Liver (tissue), 8 donors: ENCODE measurements at regions not wholly inside any gene's neighbourhood (a gene's known extent, or its start where the extent isn't known, plus 50 kb on each side); places are given as distances from the start of the nearest gene placed in this dataset.

Experiments used
- DNase-seq: peaks from one replicate; pipeline ENCODE4 v3.0.0-alpha.2; 2017; ENCODE audit warnings: low spot score
- H3K27ac ChIP-seq, 2 donors: one replicate each; pipeline ENCODE4 v1.7.0; 2013; ENCODE audit warnings: inconsistent platforms in 2 of 2, low read length in 2 of 2, control low read depth in 1 of 2, low read depth in 1 of 2, mild to moderate bottlenecking in 1 of 2
- H3K27me3 ChIP-seq, 4 donors: one replicate each; pipeline versions ENCODE4 v1.6.1 to v1.7.0; 2013; ENCODE audit warnings: low read length in 3 of 4, inconsistent platforms in 1 of 4, mild to moderate bottlenecking in 1 of 4, moderate library complexity in 1 of 4; ENCODE audit not compliant: control insufficient read depth in 4 of 4, insufficient read depth in 4 of 4
- H3K36me3 ChIP-seq, 4 donors: one replicate each; pipeline versions ENCODE4 v1.6.1 to v1.7.0; 2013; ENCODE audit warnings: low read length in 3 of 4, mild to moderate bottlenecking in 3 of 4, low read depth in 1 of 4, moderate library complexity in 1 of 4; ENCODE audit not compliant: control insufficient read depth in 4 of 4, insufficient read depth in 3 of 4
- H3K4me1 ChIP-seq, 4 donors: one replicate each; pipeline versions ENCODE4 v1.6.1 to v1.7.0; 2013; ENCODE audit warnings: low read length in 3 of 4, mild to moderate bottlenecking in 3 of 4, moderate library complexity in 1 of 4; ENCODE audit not compliant: control insufficient read depth in 4 of 4, insufficient read depth in 4 of 4
- H3K4me3 ChIP-seq, 3 donors: one replicate each; pipeline versions ENCODE4 v1.6.1 to v1.7.0; 2013; ENCODE audit warnings: low read length in 3 of 3, control low read depth in 1 of 3, low read depth in 1 of 3, mild to moderate bottlenecking in 1 of 3
- H3K9ac ChIP-seq, 2 donors: one replicate each; pipeline ENCODE4 v1.7.0; 2013; ENCODE audit warnings: low read length in 2 of 2, mild to moderate bottlenecking in 2 of 2, moderate library complexity in 2 of 2, control low read depth in 1 of 2, low read depth in 1 of 2
- H3K9me3 ChIP-seq, 4 donors: one replicate each; pipeline versions ENCODE4 v1.6.1 to v1.7.0; 2013; ENCODE audit warnings: low read length in 3 of 4; ENCODE audit not compliant: control insufficient read depth in 4 of 4
- CTCF ChIP-seq: fragments of 150-350 bp; IDR thresholded peaks from 2 replicates; pipeline ENCODE4 v1.5.1; 2017; ENCODE audit warnings: improper control_type of control experiment, low read depth, low read length; ENCODE audit not compliant: missing input control
- EGR1 ChIP-seq, 2 donors: IDR thresholded peaks; 2 replicates each; pipeline ENCODE4 v1.6.1; 2016 to 2018; ENCODE audit warnings: antibody characterized with exemption in 2 of 2, low read depth in 2 of 2
- FOXA2 ChIP-seq: IDR thresholded peaks from 2 replicates; pipeline ENCODE4 v1.6.1; 2016; ENCODE audit warnings: antibody characterized with exemption
- GABPA ChIP-seq, 2 donors: IDR thresholded peaks in 1 of 2; conservative IDR thresholded peaks in 1 of 2; 2 replicates each; pipeline ENCODE4 v1.6.1; 2016; ENCODE audit warnings: antibody characterized with exemption in 2 of 2, mild to moderate bottlenecking in 1 of 2, moderate library complexity in 1 of 2
- HNF4A ChIP-seq, 2 donors: conservative IDR thresholded peaks; 2 replicates each; pipeline ENCODE4 v1.6.1; 2016; ENCODE audit warnings: antibody characterized with exemption in 2 of 2, mild to moderate bottlenecking in 2 of 2
- HNF4G ChIP-seq: IDR thresholded peaks from 2 replicates; pipeline ENCODE4 v1.6.1; 2016; ENCODE audit warnings: antibody characterized with exemption
- JUND ChIP-seq, 2 donors: IDR thresholded peaks; 2 replicates each; pipeline ENCODE4 v1.6.1; 2016; ENCODE audit warnings: antibody characterized with exemption in 2 of 2
- NR2F2 ChIP-seq: IDR thresholded peaks from 2 replicates; pipeline ENCODE4 v1.6.1; 2016; ENCODE audit warnings: antibody characterized with exemption
- RAD21 ChIP-seq, 2 donors: IDR thresholded peaks; 2 replicates each; pipeline ENCODE4 v1.6.1; 2016; ENCODE audit warnings: antibody characterized with exemption in 2 of 2, mild to moderate bottlenecking in 2 of 2
- RXRA ChIP-seq, 2 donors: IDR thresholded peaks; 2 replicates each; pipeline ENCODE4 v1.6.1; 2017 to 2018; ENCODE audit warnings: antibody characterized with exemption in 2 of 2, mild to moderate bottlenecking in 1 of 2
- SP1 ChIP-seq: IDR thresholded peaks from 2 replicates; pipeline ENCODE4 v1.6.1; 2018; ENCODE audit warnings: antibody characterized with exemption, mild to moderate bottlenecking
- TAF1 ChIP-seq: conservative IDR thresholded peaks from 2 replicates; pipeline ENCODE4 v1.6.1; 2016; ENCODE audit warnings: antibody characterized with exemption, mild to moderate bottlenecking
- YY1 ChIP-seq: IDR thresholded peaks from 2 replicates; pipeline ENCODE4 v1.6.1; 2016; ENCODE audit warnings: antibody characterized with exemption, mild to moderate bottlenecking
- WGBS: extraction: QIAGEN DNeasy Blood & Tissue Kit; methylation state at CpG from one replicate; pipeline ENCODE4 v1.1.7; 2013; 5-methylcytosine and 5-hydroxymethylcytosine counted together
- TF ChIP-seq, protein P1 (sequence below): IDR thresholded peaks from 2 replicates; pipeline ENCODE4 v1.6.1; 2016; ENCODE audit warnings: antibody characterized with exemption, mild to moderate bottlenecking
- TF ChIP-seq, protein P2 (sequence below): IDR thresholded peaks from 2 replicates; pipeline ENCODE4 v1.6.1; 2016; ENCODE audit warnings: antibody characterized with exemption
- TF ChIP-seq, protein P3 (sequence below): IDR thresholded peaks from 2 replicates; pipeline ENCODE4 v1.6.1; 2016; ENCODE audit warnings: antibody characterized with exemption
- TF ChIP-seq, protein P4 (sequence below): IDR thresholded peaks from 2 replicates; pipeline ENCODE4 v1.6.1; 2016; ENCODE audit warnings: antibody characterized with exemption
- donor health status: healthy.
- donor health status: healthy.
- donor health status: healthy.
- donor health status: healthy.
- donor health status: healthy.

GRCh38 chr12:76255692-76256091 lies 92.5 kb downstream of the BBS10 start:
- H3K36me3 ChIP-seq: no peaks in the 10 kb centered on the region
- no peak overlapping the region for H3K4me3 ChIP-seq
- TF ChIP-seq GABPA (IDR thresholded peaks at IDR 0.05 in 1 of 2, conservative IDR thresholded peaks at IDR 0.05 in 1 of 2): no peak
- TF ChIP-seq, protein P1, sequence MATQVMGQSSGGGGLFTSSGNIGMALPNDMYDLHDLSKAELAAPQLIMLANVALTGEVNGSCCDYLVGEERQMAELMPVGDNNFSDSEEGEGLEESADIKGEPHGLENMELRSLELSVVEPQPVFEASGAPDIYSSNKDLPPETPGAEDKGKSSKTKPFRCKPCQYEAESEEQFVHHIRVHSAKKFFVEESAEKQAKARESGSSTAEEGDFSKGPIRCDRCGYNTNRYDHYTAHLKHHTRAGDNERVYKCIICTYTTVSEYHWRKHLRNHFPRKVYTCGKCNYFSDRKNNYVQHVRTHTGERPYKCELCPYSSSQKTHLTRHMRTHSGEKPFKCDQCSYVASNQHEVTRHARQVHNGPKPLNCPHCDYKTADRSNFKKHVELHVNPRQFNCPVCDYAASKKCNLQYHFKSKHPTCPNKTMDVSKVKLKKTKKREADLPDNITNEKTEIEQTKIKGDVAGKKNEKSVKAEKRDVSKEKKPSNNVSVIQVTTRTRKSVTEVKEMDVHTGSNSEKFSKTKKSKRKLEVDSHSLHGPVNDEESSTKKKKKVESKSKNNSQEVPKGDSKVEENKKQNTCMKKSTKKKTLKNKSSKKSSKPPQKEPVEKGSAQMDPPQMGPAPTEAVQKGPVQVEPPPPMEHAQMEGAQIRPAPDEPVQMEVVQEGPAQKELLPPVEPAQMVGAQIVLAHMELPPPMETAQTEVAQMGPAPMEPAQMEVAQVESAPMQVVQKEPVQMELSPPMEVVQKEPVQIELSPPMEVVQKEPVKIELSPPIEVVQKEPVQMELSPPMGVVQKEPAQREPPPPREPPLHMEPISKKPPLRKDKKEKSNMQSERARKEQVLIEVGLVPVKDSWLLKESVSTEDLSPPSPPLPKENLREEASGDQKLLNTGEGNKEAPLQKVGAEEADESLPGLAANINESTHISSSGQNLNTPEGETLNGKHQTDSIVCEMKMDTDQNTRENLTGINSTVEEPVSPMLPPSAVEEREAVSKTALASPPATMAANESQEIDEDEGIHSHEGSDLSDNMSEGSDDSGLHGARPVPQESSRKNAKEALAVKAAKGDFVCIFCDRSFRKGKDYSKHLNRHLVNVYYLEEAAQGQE: no peak
- no peak for TF ChIP-seq EGR1 (IDR thresholded peaks at IDR 0.05; ENCODE audit: low read depth in 2 of 2)
- no peak for TF ChIP-seq SP1
- TF ChIP-seq TAF1: no peak
- TF ChIP-seq HNF4A (conservative IDR thresholded peaks at IDR 0.05): no peak
- TF ChIP-seq, protein P2, sequence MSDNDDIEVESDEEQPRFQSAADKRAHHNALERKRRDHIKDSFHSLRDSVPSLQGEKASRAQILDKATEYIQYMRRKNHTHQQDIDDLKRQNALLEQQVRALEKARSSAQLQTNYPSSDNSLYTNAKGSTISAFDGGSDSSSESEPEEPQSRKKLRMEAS: no peak
- TF ChIP-seq JUND (IDR thresholded peaks at IDR 0.05): no peak
- TF ChIP-seq HNF4G: no peak
- no peak for TF ChIP-seq NR2F2
- TF ChIP-seq CTCF: no peak
- no peak for TF ChIP-seq YY1
- no peak for TF ChIP-seq FOXA2
- TF ChIP-seq, protein P3, sequence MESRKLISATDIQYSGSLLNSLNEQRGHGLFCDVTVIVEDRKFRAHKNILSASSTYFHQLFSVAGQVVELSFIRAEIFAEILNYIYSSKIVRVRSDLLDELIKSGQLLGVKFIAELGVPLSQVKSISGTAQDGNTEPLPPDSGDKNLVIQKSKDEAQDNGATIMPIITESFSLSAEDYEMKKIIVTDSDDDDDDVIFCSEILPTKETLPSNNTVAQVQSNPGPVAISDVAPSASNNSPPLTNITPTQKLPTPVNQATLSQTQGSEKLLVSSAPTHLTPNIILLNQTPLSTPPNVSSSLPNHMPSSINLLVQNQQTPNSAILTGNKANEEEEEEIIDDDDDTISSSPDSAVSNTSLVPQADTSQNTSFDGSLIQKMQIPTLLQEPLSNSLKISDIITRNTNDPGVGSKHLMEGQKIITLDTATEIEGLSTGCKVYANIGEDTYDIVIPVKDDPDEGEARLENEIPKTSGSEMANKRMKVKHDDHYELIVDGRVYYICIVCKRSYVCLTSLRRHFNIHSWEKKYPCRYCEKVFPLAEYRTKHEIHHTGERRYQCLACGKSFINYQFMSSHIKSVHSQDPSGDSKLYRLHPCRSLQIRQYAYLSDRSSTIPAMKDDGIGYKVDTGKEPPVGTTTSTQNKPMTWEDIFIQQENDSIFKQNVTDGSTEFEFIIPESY: no peak
- no peak for TF ChIP-seq RXRA (IDR thresholded peaks at IDR 0.05)
- no peak for TF ChIP-seq RAD21 (IDR thresholded peaks at IDR 0.05)
- TF ChIP-seq, protein P4, sequence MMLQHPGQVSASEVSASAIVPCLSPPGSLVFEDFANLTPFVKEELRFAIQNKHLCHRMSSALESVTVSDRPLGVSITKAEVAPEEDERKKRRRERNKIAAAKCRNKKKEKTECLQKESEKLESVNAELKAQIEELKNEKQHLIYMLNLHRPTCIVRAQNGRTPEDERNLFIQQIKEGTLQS: no peak
- no peaks in the 10 kb centered on the region for H3K9me3 ChIP-seq
- H3K27ac ChIP-seq: no peak overlapping the region
- peaks cover 0 to 4% (median 0%) of the 10 kb centered on the region in 4 donors for H3K4me1 ChIP-seq
- no peak for DNase-seq
- H3K9ac ChIP-seq: no peak overlapping the region
- 93% methylated on average over 2 of the region's 2 CpGs for WGBS
- no peaks in the 10 kb centered on the region for H3K27me3 ChIP-seq

DNA sequence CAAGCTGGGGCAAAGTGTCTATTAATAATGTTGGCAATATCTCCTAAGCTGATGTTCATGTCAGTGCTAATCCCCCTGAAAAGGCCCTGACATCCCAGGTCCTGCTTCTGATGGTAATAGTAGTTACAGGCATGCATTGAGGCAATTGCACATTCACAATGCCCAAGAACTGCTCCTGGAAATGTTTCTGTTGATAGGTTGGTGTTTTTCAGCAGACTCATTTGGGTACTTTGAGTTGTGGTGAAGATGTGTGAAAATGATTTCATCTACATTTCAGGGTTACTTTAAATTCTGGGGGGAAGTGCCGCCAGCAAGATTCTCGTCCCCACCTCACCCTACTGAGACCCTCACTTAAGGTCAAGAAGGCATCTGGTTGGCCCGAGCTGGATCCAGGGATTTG lies 92.9 kb downstream of the BBS10 start:
- no peak overlapping the region for H3K4me3 ChIP-seq
- H3K9ac ChIP-seq: no peak overlapping the region
- DNase-seq: no peak
- no peaks in the 10 kb centered on the region for H3K27me3 ChIP-seq
- 80% methylated on average over 3 of the region's 3 CpGs for WGBS
- H3K4me1 ChIP-seq: peaks cover 0 to 4% (median 0%) of the 10 kb centered on the region in 4 donors
- H3K36me3 ChIP-seq: no peaks in the 10 kb centered on the region
- H3K27ac ChIP-seq: no peak overlapping the region
- H3K9me3 ChIP-seq: no peaks in the 10 kb centered on the region
- TF ChIP-seq GABPA (IDR thresholded peaks at IDR 0.05 in 1 of 2, conservative IDR thresholded peaks at IDR 0.05 in 1 of 2): no peak
- no peak for TF ChIP-seq FOXA2
